GM21423 (cell line): ENCODE measurements at regions not wholly inside any gene's neighbourhood (a gene's known extent, or its start where the extent isn't known, plus 50 kb on each side); places are given as distances from the start of the nearest gene placed in this dataset.
"Not testable (repeated sequence)": the region's sequence is repeated elsewhere in the genome, so short reads cannot be mapped to it uniquely, and the experiment has no call there.

ENCODE experiments used
- ATAC-seq: cut with Tn5 transposase; IDR thresholded peaks from one replicate; pipeline ENCODE4 v1.9.1; 2021; ENCODE audit warnings: mild to moderate bottlenecking, moderate library complexity; ENCODE audit not compliant: unreplicated experiment

DNA sequence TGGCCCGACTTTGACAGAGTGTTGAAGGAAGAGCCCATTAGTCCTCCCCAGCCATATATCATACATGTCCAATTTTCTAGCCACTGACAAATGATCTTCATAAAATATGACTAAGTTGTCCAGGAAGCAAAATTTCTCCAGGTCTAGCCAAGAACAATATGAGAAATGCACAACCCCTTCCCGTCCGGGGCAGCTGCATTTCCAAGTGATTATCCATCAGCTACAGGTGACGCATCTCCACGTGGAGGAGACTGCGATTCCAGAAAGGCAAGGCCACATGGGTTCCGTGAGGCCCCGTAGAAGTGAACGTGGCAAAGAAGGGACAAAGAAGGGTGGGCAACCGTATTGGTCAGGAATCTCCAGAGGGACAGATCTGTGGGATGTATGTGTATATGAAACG lies 118.6 kb downstream of the ATP6V0E2 start:
- not testable (repeated sequence) for ATAC-seq

DNA sequence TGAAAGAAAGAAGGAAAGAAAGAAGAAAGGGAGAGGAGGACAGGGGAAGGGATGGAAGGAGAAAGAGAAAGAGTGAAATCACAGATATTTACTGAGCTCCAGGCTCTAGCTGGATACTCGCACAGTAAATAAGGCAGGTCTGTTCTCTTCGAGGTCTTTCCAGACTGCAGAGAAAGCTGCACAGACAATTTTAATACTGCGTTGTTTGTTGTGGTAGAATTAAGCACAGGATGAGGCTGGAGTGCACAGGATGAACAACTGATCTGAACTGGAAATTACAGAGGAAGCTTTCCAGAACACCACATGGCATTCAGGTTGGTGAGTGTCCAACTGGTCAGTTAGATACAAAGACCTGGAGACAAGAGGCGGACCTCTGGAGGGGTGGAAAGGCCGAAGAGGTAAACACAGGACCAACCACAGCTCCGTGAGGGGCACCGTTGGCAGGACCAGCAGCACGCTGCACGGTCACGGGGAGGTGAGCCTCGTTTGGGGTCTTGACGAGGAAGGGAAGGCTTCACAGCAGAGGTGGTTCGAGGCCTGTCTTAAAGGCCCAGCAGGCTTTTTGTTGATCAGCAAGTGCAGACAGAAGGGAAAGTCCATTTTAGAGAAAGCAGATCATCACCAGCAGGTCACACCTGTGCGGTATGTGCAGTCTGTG lies 121.7 kb downstream of the ATP6V0E2 start:
- not testable (repeated sequence) for ATAC-seq

DNA sequence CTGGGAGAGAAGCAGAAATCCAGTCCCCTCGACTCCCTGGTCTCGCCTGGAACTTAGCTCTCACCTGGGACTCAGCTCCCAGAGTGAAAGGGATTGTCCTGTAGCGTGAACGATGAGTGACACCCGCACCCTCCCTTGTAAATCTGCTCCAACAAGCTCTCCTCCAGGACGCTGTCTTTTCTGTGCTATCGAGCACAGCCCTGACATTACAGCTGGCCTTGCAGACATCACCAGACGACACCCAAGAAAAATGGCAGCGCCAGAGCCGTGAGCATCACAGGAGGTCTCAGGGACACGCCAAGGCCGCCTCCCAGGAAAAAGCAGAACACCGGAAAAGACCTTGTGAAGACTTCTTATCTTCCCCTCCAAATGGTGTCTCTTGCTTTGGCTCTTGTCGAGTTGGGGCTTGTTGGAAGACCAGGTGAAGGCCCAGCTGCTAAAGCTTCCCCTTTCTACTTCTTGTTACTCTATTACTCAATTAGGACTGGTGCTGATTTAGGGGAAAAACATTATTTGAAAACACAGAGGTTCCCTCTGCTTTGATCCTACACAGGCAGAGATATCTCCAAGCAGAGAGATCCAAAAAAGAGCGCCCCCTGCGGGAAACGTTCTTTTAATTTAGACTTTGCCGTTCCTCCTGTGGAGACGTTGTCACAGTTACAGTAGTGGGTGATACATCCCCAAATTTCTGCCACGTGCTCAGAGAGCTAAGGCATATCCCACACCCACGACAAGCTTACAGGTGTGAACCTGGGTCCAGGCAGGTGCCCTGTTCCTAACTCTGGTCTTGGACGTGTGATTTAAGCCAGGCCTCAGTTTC lies 127.2 kb downstream of the ATP6V0E2 start:
- not testable (repeated sequence) for ATAC-seq

DNA sequence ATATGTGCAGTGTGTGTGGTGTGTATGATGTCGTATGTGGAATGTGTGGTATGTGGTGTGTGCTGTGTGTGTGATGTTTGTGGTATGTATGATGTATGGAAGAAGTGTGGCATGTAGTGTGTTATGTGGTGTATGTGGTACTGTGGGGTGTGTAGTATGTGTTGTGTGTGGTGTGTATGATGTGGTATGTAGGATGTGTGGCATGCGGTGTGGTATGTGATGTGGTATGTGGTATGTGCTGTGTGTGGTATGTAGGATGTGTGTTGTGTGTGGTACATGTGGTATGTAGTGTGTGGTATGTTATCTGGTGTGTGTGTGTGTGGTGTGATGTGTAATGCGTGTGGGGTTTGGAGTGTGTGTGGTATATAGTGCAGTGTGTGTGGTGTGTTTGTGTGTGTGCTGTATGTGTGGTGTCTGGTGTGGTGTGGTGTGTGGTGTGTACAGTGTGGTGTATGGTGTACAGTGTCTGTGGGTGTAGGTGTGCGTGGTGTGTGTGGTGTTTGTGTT lies 129.6 kb downstream of the ATP6V0E2 start:
- no peak for ATAC-seq

DNA sequence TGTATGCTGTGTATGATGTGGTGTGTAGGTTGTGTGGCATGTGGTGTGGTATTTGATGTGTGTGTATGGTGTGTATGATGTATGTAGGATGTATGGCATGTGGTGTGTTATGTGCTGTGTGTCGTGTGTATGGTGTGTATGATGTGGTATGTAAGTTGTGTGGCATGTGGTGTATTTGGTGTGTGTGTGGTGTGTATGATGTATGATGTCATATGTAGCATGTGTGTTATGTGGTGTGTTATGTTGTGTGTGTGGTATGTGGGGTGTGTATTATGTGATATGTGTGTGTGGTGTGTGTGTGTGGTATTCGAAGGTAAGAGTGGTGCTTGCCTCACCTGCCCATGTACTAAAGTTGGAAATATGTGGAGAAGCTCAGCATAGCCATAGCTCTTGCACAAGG lies 130.2 kb downstream of the ATP6V0E2 start:
- ATAC-seq = not testable (repeated sequence)

DNA sequence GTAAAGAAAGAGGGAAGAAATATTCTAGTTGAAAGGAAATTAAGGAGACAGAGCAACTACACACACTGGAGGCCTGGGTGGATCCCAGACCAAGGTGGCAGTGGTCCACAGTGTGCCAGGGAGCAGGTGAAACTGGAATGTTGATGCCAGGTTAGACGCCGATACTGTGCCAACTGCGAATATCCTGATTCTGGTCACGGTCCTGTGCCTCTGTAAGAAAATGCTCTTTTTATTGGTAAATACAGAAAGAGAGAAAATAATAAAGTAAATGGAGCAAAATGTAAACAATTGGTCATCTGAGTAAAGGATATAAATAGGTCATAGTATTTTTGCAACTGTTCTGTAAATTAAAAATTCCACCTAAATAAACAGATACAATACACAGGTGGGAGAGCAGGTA lies 131.1 kb downstream of the ATP6V0E2 start:
- ATAC-seq = not testable (repeated sequence)

DNA sequence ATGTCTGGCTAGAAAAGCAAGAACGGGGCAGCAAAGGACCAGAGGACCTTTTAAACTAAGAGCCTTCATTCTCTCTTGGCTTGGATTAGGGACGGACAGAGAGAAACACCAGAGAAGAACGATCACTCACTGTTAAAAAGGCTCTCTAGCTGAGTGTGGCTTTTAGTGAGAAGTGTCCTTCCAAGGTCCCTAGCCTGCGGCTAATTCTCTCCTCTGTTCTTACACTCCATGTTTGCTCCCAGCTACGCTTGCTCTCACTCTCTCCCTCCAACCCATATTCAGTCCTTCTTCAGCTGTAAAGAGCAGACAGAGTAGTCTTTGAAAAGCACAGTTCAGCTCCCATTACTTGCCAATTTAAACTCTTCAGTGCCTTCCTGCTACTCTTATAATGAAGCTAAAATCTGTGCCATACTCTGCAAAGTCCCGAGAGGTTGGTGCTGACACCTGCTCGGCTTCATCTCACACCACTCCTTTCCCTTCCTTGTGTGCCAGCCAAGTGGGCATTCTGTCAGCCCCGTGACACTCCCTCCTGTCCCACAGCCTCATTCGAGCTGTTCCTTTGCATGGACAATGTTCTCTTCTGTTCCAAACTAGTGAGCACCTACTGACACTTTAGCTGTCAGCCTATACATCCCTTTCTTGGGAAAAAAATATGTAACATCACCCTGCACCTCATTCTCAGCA lies 136.0 kb downstream of the ATP6V0E2 start:
- not testable (repeated sequence) for ATAC-seq

DNA sequence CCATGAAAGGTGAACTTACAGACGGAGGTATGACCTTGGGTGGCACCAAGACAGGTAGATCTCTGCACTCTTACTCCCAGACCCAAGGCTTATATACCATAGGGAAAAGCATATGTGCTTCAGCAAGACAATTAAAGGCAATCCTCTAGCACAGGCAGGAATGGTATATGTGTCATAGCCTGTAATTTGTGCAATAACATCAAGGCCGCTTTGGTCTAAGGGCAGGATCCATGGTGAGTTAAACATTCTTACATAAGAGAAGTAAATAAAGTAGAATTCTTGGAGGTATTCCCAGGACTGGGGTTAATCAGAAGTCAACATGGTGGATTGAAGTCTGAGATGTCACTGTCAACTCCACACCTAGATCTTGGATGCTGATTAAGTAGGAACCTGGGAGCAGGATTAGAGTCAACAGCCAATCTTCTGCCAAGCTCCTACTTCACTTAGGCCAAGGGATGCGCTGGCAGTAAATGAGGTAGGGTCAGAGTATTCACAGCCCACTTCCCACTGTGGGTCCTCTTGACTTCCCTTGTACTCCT lies 143.0 kb downstream of the ATP6V0E2 start:
- not testable (repeated sequence) for ATAC-seq

DNA sequence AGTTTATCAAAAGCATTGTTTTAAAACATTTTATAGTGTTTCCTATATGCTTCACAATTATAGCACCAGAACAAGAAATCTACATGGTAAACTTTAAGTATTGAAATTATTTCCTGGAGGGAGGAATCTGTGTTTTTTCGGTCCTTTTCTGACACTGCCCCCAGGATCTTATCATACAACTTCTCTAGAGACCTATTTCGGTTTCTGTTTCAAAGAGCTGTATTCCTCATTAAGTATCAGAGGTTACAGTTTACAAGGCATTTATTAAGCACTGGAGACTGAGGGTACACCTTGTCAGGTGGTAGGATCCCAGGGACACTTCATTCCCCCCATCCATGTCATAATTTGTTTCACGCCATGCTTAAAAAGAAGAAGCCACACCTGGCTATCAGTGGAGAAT lies 146.4 kb downstream of the ATP6V0E2 start:
- not testable (repeated sequence) for ATAC-seq

DNA sequence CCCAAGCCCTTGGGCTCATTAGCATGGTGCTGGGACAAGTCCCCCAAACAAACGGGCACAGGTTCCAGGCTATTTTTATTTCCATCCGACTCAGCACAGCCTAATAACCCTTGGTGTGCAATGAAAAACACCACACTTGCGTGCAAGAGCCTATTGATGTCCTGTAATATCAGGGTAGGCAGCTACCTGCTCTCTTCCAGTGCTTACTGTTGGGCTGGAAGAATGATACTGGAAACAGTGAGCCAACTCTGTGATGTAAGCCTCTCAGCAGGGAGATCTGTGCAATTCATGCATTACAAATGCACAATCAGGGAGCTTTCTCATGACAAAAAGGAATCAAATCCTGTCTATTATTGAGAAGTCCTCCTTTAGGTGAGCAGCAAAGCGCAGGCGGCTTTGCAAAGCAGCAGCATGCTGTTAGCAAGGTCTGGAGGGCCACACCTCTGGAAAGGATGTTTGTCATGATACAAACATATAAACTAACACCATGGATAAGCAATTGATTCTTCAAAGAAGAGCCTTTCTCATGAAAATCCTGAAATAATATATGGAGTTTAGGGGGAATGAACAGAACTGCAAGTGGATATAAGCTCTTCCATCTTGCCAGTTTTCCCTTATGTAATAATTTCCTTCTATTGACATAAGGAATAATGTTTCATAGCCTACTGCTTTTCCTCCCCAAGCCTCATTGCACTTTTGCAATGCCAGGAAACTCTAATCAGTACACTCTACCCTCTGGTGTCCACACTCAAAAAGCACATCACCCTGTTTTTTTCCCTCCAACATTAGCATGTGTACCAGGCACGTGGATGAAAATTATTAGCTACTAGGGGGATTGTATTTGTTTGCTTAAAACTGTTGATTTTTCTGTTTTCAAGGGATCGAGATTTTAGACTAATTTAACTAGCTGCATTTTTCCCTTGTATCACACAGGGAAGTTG lies 151.1 kb downstream of the ATP6V0E2 start:
- not testable (repeated sequence) for ATAC-seq

DNA sequence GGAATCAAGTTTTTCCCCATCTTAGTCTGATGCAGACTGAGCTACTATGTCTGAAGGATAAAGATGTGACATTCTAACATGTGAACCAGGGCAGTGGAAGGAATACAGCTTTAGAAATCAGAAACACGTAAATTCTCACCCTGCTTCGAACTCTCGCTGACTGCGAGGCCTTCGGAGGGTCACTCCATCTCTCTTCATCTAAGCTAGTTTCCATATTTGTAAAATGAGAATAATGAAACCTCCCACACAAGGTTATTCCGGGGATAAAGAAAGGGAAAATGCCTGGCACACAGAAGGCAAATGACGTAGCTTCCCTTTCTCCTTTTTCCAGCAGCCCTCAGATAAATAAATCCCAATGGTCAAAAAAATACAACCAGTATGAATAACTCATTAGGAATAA lies 152.0 kb downstream of the ATP6V0E2 start:
- not testable (repeated sequence) for ATAC-seq

DNA sequence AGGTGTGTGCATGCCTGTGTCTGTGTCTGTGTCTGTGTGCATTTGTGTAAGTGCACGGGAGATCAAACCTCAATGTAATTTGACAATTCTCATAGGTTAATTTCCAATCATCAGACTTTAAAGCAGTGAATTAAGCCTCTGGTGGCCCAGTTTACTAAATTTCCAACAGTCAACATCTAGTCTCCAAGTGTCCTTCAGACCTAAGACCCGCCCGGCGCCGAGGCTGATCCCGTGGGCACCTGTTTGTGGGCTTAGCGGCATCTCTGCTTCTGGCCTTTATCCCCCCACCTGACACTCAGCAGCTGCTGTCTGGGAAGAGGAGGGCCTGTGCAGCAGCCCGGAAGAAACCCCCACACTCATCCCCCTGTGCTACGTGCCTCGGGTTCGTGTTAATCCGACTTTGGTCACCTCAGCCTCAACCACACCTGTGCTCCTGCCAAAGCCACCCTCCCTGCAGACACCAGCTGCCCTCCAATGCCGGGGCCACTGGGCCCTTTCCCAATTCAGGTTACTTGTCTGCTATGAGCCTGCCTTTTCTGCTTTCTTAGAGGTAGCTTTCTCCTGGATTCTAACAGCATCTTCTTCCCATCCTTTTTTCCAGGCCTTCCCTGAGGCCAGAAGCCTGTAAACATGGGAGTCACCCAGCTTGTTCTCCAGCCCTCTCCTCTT lies 154.7 kb downstream of the ATP6V0E2 start:
- not testable (repeated sequence) for ATAC-seq

DNA sequence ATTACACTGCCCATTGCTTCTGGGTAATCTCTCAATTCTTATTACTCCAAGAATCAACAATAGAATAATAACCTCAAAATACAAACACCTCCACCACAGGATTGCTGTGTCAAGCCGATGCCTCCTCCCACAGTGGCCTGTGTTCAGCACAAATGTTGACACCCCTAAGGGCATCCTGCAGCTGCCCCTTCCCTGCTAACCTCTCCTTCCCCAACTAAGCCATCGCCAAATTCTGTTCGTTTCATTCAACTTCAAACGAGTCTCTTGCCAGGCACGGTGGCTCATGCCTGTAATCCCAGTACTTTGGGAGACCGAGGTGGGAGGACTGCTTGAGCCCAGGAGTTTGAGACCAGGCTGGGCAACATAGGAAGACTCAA lies 155.2 kb downstream of the ATP6V0E2 start:
- not testable (repeated sequence) for ATAC-seq

DNA sequence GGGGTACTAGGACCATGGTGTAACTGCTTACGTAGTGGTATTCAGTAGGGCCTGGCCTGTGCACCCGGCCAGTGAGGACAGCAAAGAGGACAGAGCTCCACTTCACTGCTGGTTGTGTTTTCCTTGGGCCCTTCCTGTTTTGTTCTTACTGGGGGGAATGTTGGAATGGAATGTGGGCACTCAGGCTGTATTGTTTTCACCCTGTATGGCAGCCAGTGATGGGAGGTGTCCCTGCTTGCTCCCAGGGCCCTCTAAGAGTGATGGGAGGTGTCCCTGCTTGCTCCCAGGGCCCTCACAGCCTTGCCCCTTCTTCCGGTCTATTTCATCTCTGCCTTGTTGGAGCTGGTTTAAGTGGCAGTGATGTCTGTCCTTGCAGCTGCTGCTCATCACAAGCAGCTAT lies 158.0 kb downstream of the ATP6V0E2 start:
- not testable (repeated sequence) for ATAC-seq

DNA sequence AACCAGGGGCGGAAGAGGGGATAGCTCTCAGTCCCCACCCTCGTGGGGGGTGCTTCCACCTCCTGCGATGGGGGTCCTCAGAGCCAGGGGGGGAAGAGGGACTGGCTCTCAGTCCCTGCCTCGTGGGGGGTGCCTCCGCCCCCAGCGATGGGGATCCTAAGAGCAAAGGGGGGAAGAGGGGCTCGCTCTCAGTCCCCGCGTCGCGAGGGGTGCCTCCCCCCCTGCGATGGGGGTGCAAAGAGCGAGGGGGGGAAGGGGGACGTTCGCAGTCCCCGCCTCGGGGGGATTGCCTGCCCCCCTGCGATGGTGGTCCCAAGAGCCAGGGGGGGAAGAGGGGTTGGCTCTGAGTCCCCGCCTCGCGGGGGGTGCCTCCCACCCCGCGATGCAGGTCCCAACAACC lies 159.9 kb downstream of the ATP6V0E2 start:
- ATAC-seq = not testable (repeated sequence)

DNA sequence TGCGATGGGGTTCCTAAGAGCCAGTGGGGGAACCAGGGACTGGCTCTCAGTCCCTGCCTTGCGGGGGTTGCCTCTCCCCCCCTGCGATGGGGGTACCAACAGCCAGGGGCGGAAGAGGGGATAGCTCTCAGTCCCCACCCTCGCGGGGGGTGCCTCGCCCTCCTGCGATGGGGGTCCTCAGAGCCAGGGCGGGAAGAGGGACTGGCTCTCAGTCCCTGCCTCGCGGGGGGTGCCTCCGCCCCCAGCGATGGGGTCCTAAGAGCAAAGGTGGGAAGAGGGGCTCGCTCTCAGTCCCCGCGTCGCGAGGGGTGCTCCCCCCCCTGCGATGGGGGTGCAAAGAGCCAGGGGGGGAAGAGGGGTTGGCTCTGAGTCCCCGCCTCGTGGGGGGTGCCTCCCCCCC lies 162.0 kb downstream of the ATP6V0E2 start:
- ATAC-seq = not testable (repeated sequence)

DNA sequence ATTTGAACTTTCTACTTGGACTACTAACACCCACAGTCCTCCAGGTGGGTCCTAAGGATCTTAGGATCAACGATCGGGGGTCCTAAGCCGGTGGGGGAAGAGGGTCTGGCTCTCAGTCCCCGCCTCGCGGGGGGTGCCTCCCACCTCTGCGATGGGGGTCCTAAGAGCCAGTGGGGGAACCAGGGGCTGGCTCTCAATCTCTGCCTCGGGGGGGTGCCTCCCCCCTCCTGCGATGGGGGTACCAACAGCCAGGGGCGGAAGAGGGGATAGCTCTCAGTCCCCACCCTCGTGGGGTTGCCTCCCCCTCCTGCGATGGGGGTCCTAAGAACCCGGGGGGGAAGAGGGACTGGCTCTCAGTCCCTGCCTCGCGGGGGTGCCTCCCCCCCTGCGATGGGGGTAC lies 165.3 kb downstream of the ATP6V0E2 start:
- ATAC-seq = not testable (repeated sequence)

DNA sequence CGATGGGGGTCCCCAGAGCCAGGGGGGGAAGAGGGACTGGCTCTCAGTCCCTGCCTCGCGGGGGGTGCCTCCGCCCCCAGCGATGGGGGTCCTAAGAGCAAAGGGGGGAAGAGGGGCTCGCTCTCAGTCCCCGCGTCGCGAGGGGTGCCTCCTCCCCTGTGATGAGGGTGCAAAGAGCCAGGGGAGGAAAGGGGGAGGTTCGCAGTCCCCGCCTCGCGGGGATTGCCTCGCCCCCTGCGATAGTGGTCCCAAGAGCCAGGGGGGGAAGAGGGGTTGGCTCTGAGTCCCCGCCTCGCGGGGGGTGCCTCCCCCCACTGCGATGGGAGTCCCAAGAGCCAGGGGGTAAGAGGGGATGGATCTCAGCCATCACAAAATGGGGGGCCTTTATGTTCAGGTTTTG lies 168.5 kb downstream of the ATP6V0E2 start:
- ATAC-seq = not testable (repeated sequence)

DNA sequence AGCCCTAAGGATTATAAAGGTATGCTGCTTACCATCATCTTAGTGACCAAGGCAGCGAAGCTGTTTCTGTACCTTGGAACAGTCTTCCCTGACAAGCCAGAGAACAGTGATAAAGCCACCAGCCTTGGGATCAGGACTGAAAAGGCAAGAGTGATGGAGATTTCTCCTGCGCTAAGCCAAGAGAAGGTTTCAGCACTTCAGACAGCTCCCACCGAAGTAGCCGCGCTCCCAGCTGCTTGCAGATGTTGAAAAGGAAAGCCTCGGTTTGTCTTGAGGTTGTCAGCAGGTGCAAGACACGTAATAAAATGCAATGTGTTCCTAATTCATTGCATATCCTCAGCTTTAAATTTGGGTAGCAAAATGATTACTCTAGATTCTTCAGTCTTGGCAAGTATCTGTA lies 171.0 kb downstream of the ATP6V0E2 start:
- not testable (repeated sequence) for ATAC-seq
